ENCODE measurements at regions not wholly inside any gene's neighbourhood (a gene's known extent, or its start where the extent isn't known, plus 50 kb on each side); places are given as distances from the start of the nearest gene placed in this dataset.

- no peak for TF ChIP-seq CHD2 (IDR thresholded peaks at IDR 0.05; ENCODE audit: low read length)
- no peak for TF ChIP-seq TCF12 (IDR thresholded peaks at IDR 0.05; ENCODE audit: low read depth, low read length)
- TF ChIP-seq ATF3 (IDR thresholded peaks at IDR 0.05; ENCODE audit: insufficient read depth, low read depth, low read length) = no peak
- TF ChIP-seq ASH2L (IDR thresholded peaks at IDR 0.05; ENCODE audit: low read length) = no peak
- TF ChIP-seq HDAC2 (IDR thresholded peaks at IDR 0.05; ENCODE audit: borderline replicate concordance in 1 of 2, low read depth in 2 of 2, low read length in 2 of 2) = no peak
- TF ChIP-seq USF2 (IDR thresholded peaks at IDR 0.05; ENCODE audit: low read length) = no peak
Observed at GRCh38 chr6:134406311-134406710, 88.4 kb upstream of the SGK1 start (continued).
